Right cardiac atrium (tissue), 5 donors: ENCODE measurements at regions not wholly inside any gene's neighbourhood (a gene's known extent, or its start where the extent isn't known, plus 50 kb on each side); places are given as distances from the start of the nearest gene placed in this dataset.

Experiments used
- ATAC-seq, 2 donors: fragments of 200-7000 bp; cut with Tn5 transposase; one replicate each; pipeline versions ENCODE4 v1.8.0 to v1.9.1; 2020; ENCODE audit warnings: moderate library complexity in 2 of 2, mild to moderate bottlenecking in 1 of 2
- DNase-seq, 3 donors: peaks; one replicate each; pipeline ENCODE4 v3.0.0-alpha.2; 2020
- H3K27ac ChIP-seq: one replicate; pipeline ENCODE4 v1.5.1; 2013; ENCODE audit warnings: mild to moderate bottlenecking, low read length, control low read depth, moderate library complexity
- H3K27me3 ChIP-seq: one replicate; pipeline ENCODE4 v1.6.1; 2013; ENCODE audit not compliant: control insufficient read depth, insufficient read depth
- H3K4me1 ChIP-seq: one replicate; pipeline ENCODE4 v1.6.1; 2013; ENCODE audit warnings: low read length; ENCODE audit not compliant: control insufficient read depth, insufficient read depth
- H3K4me3 ChIP-seq: one replicate; pipeline ENCODE4 v1.5.1; 2013; ENCODE audit warnings: low read length, control low read depth
- H3K9me3 ChIP-seq: one replicate; pipeline ENCODE4 v1.6.1; 2013; ENCODE audit warnings: low read length; ENCODE audit not compliant: control insufficient read depth
- WGBS: extraction: QIAGEN DNeasy Blood & Tissue Kit; methylation state at CpG from one replicate; pipeline ENCODE4 v1.1.7; 2013; 5-methylcytosine and 5-hydroxymethylcytosine counted together
- intact Hi-C, 4 donors: fragments of 100-400 bp; cut with DNase I; formaldehyde crosslinking; loops; one replicate each; pipeline versions ENCODE4 v1.11.0 to v1.14.0; 2022 to 2023
- donor health status: healthy with polysubstance abuse.
- donor health status: DM: no; HTN: yes; CAD: no.
- donor health status: DM: no; HTN: no; CAD: no.
- donor health status: DM: no; HTN: yes; CAD: no; lungs with severe emphysema.
- donor health status: DM: yes; HTN: yes; CAD: no.

DNA sequence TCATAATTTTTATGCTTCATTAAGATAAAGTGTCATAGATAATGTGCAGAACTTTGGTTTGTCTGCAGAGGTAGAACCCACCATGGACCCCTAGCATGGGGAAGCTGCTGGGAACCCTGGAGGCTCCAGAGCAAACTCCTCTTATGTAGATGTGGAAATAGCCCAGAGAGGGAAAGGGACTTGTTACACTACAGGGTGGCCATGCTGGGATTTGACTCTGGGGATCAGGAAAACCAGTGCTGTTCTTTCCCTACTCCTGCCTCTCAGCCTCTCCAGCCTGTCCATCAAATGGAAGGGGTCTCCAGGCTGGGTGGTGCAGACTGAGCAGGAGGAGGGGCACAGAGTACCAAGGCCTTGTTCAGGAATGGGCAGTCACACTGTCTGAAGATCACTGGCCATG lies 54.2 kb downstream of the MSX1 start:
- no peak overlapping the region for H3K4me3 ChIP-seq
- H3K27ac ChIP-seq, result peak overlapping the region; percentile 54
- intact Hi-C loops, result no loop called here
- no peaks in the 10 kb centered on the region for H3K4me1 ChIP-seq
- H3K27me3 ChIP-seq, result no peaks in the 10 kb centered on the region
- ATAC-seq (no peak), DNase-seq (no peak)
- no peaks in the 10 kb centered on the region for H3K9me3 ChIP-seq

DNA sequence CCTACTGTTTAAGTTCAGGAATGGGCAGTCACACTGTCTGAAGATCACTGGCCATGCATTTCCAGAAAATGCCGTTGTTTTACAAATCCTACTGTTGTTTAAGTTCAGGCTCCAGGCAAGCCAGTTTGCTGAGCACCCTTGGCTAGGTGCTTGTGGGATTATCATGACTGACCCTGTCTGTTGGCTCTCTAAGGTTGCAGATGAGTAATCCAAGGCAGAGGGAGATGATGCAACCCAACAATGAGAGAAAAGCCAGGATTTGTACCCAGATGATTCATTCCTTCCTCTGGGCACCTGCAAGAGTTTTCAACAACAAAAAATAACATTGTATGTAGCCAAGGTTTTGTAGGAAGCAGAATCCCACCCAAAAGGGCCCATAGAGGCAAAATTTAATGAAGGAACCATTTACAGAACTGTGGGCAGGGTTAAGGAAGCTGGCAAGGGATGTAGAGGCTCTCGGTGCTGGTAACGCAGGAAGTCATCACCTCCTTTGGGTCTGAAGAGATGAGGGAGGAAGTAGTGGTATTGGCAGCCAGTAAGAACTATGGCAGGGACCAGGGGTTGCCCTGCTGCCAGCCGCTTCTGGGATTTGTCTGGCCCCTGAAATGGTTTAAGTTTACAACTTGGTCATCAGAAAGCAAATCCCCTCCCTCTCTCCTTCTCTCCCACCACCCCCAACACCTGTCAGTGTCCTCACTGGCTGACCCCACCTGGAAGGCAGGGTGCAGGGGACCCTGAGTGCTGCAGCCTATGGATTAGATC lies 54.8 kb downstream of the MSX1 start:
- DNase-seq, result no peak
- intact Hi-C loops, result no loop called here
- Histone ChIP-seq H3K27ac (no peak overlapping the region), H3K27me3 (no peaks in the 10 kb centered on the region), H3K4me1 (no peaks in the 10 kb centered on the region), H3K9me3 (no peaks in the 10 kb centered on the region), H3K4me3 (no peak overlapping the region)
- ATAC-seq, result peak in 1 of 2 donors; percentile 45
- WGBS, result 68% methylated on average over 4 of the region's 4 CpGs

DNA sequence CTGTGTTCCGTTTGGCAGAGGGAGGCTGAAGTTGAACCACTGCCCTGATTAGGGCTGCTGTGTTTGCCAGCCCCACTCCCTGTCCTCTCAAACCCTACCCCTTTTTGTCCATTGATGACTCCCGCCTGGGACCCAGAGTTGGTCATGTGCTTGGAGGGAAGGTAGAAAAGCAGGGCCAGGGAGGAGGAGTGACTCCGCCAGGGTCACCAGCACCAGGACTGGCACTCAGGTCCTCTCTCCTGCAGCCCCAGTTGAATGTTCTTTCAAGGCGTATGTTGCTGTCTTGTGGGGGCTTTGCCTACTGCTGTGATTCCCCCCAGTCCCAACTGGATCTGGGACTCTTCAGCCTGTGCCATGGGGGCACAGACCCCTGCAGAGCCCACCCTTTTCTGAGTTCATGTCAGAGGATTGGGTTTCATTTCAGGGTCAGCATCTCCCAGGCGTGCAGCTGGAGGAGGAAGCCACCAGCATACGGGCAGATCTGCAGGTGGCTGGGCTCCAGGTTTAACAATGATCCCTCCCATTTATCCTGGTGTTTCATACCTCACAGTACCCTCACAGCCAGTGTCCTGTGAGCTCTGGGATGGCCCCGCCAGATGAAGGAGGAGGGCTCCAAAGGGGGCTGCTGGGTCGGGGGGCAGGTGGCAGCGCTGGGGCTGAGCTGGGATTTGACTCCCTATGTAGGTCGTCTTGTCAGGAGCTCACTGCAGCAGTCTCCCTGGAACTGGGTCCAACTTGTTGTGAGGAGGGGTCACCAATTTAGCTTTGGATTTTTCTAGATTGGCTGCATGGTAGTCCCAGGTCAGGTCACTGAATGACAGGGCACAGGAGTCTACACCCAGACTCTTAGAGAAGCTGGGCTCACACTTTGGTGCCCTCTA lies 55.7 kb downstream of the MSX1 start:
- Histone ChIP-seq H3K9me3 (no peaks in the 10 kb centered on the region), H3K27ac (no peak overlapping the region), H3K4me3 (no peak overlapping the region), H3K4me1 (no peaks in the 10 kb centered on the region), H3K27me3 (no peaks in the 10 kb centered on the region)
- intact Hi-C loops, result no loop called here
- ATAC-seq (peak in 1 of 2 donors; percentile 25), DNase-seq (peak in 1 of 3 donors; percentile 52)
- 76% methylated on average over 10 of the region's 10 CpGs for WGBS

DNA sequence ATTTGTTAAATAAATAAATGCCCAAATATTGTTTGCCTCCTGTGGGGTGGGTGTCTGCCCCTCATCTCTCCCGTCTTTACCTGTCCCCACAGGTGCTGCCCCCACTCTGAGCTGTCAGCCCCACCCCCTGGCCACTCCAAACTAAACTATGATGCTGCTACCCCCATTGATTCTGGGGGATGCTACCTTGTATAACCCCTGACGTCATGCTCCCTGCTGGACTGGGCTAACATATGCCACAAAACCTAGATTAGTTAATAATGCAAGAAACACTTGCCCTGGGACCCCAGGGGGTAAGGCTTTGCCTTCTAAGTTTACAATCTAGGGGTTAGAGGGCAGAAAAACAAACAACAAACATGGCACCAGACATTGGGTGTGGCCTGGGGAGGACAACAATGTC lies 58.6 kb downstream of the MSX1 start:
- no peaks in the 10 kb centered on the region for H3K4me1 ChIP-seq
- H3K27ac ChIP-seq, result no peak overlapping the region
- H3K4me3 ChIP-seq, result no peak overlapping the region
- no peaks in the 10 kb centered on the region for H3K27me3 ChIP-seq
- ATAC-seq (no peak), DNase-seq (no peak)
- intact Hi-C loops, result no loop called here
- no peaks in the 10 kb centered on the region for H3K9me3 ChIP-seq
- WGBS, result 58% methylated on average over 2 of the region's 2 CpGs

DNA sequence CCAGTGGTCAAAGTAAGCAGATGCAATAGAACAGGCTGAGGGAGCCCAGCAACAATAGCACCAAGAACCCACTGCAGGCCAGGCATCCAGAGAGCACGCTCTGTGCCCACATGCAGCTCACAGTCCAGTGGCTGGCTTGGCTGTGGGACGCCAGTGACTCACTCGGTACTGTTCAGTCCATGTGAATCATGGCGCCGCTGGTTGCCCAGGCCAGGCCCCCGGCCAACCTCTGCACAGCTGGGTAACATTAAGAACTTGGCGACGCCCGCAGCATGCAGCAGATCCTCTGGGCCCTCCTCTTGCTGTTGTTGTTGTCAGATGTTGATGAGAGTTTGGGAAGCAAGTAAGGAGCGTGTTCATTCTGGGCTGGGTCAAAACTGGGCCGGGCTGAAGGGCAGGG lies 60.5 kb downstream of the MSX1 start:
- ATAC-seq (no peak), DNase-seq (peak in 1 of 3 donors; percentile 24)
- Histone ChIP-seq H3K4me3 (no peak overlapping the region), H3K4me1 (no peaks in the 10 kb centered on the region), H3K27ac (no peak overlapping the region), H3K9me3 (no peaks in the 10 kb centered on the region), H3K27me3 (no peaks in the 10 kb centered on the region)
- 84% methylated on average over 11 of the region's 11 CpGs for WGBS
- intact Hi-C loops, result no loop called here

DNA sequence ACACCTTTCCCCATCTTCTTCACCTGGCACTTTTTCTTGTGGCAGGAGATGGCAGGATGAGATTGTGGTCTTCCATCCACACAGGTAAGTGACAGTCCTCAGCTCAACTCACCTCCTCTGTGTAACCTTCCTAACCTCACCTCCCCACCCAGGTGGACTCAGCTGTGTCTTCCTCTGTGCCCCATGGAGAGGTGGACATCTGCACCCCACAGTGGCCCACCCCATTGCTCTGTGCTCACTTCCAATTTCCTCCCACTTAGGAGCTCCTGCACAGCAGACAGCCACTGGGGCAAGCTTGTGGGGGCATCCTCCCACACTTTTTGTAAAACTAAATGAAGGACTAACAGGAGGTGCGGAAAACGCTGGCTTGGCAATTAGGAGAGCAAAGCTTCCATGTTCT lies 61.6 kb downstream of the MSX1 start:
- no peak overlapping the region for H3K27ac ChIP-seq
- no peak overlapping the region for H3K4me3 ChIP-seq
- H3K27me3 ChIP-seq, result no peaks in the 10 kb centered on the region
- 94% methylated on average over 2 of the region's 2 CpGs for WGBS
- no peaks in the 10 kb centered on the region for H3K4me1 ChIP-seq
- ATAC-seq, result no peak
- H3K9me3 ChIP-seq, result no peaks in the 10 kb centered on the region
- intact Hi-C loops, result no loop called here
- DNase-seq, result no peak

DNA sequence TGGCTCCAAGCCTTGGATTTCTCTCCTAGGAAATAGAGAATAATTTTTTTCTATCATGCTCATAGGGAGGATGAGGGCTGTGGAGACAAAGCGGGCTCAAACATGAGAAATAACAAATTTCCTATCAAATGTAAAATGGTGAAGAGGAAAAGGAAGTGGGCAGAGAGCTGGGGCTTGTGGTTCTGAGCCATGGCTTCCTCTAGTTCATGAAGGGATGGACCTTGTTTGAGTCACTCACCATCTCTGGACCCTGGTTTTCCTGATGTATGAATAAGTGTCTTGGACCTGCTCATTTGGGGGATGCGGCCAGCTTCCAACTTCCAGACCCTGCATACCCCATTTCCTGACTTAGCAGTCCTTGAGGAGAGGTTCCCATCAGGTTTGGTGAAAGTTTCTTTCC lies 63.0 kb downstream of the MSX1 start:
- WGBS, result 76% methylated on average over 2 of the region's 2 CpGs
- intact Hi-C loops, result no loop called here

DNA sequence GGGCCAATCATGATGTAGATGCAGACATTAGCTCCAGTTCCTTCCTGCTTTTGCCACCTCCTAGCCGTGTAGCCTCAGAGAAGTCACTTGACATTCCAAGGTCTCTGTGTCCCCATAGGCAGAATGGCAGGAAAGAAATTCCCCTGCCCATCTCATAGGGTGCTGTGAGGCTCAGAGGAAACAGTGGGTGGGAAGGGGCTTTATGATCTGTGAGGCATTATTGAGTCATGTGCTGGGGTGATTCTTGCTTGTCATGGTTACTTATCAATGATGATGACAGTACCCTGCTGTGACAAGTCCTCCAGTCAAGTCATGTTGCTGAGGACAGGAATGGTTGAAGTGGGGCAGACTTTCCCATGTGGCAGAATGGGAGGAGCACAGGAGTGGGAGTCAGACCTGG lies 63.7 kb downstream of the MSX1 start:
- no peaks in the 10 kb centered on the region for H3K27me3 ChIP-seq
- H3K9me3 ChIP-seq, result no peaks in the 10 kb centered on the region
- 55% methylated on average over 1 of the region's 1 CpG for WGBS
- no peak overlapping the region for H3K27ac ChIP-seq
- DNase-seq (no peak), ATAC-seq (no peak)
- H3K4me1 ChIP-seq, result no peaks in the 10 kb centered on the region
- H3K4me3 ChIP-seq, result no peak overlapping the region
- intact Hi-C loops, result no loop called here

More for the DNA sequence above, 63.0 kb downstream of the MSX1 start:
- Histone ChIP-seq H3K9me3 (no peaks in the 10 kb centered on the region), H3K27me3 (no peaks in the 10 kb centered on the region), H3K4me1 (no peaks in the 10 kb centered on the region), H3K4me3 (no peak overlapping the region), H3K27ac (no peak overlapping the region)
- DNase-seq (no peak), ATAC-seq (no peak)

DNA sequence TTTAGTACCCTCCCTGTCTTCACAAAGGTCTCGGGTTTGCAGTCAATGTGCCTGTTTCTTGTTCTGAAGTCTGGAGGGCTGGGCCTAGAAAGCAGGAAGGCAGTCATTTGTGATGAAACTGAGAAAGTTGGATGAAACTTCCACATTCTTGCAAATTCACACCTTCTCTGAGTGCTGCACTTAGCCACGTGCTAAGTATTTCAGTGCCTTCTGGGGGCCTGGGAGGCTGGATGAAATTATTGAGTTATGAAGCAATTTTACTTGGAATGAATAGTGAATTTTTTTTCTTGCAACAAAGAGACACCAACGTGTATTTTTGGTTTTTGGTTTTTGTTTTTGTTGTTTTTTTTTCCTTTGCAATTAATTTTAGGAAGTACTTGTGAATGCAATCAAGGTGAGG lies 71.2 kb downstream of the MSX1 start:
- DNase-seq (no peak), ATAC-seq (peak in 1 of 2 donors; percentile 31)
- no peaks in the 10 kb centered on the region for H3K27me3 ChIP-seq
- no peak overlapping the region for H3K4me3 ChIP-seq
- H3K27ac ChIP-seq, result no peak overlapping the region
- no peaks in the 10 kb centered on the region for H3K9me3 ChIP-seq
- WGBS, result 27% methylated on average over 3 of the region's 3 CpGs
- intact Hi-C loops, result no loop called here
- H3K4me1 ChIP-seq, result no peaks in the 10 kb centered on the region

DNA sequence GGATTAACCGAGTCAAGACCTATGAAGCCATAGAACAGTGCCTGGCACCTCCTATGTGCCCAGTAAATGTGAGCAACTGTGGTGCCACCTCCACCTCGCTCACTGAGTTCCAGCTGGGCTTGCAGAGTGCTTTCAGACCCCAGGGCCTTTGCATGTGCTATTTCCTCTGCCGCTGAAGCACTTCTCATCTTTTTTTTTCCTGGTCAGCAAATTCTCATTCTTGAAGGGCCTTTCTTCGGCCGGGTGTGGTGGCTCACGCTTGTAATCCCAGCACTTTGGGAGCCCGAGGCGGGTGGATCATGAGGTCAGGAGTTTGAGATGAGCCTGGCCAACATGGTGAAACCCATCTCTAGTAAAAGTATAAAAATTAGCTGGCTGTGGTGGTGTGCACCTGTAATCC lies 76.5 kb downstream of the MSX1 start:
- WGBS, result 91% methylated on average over 8 of the region's 8 CpGs
- no peaks in the 10 kb centered on the region for H3K4me1 ChIP-seq
- no peak overlapping the region for H3K27ac ChIP-seq
- ATAC-seq (no peak), DNase-seq (no peak)
- intact Hi-C loops, result no loop called here
- no peak overlapping the region for H3K4me3 ChIP-seq
- H3K27me3 ChIP-seq, result no peaks in the 10 kb centered on the region
- H3K9me3 ChIP-seq, result no peaks in the 10 kb centered on the region

DNA sequence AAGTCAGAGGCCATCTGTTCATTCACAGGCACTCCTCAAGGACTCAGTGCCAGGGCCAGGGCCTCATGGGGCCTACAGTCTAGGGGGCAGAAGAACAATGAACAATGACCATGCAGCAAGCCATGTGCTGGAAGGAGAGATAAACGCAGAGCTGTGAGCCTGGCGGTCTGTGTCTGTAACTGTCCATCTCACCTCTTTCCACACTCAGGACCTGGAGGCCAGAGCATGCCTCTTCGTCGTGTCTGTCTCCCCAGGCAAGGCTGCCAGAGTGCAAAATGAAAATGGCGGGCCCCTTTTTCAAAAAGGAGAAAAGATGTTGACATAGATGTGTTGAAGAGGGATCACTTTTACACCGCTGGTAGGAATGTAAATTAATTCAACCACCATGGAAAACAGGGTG lies 78.5 kb downstream of the MSX1 start:
- WGBS, result 82% methylated on average over 6 of the region's 6 CpGs
- Histone ChIP-seq H3K4me1 (no peaks in the 10 kb centered on the region), H3K4me3 (no peak overlapping the region), H3K27me3 (no peaks in the 10 kb centered on the region), H3K9me3 (no peaks in the 10 kb centered on the region), H3K27ac (no peak overlapping the region)
- DNase-seq (no peak), ATAC-seq (no peak)
- intact Hi-C loops, result no loop called here
